HG03045 (cell line): ENCODE measurements at regions not wholly inside any gene's neighbourhood (a gene's known extent, or its start where the extent isn't known, plus 50 kb on each side); places are given as distances from the start of the nearest gene placed in this dataset.

Experiments used
- ATAC-seq: cut with Tn5 transposase; IDR thresholded peaks from one replicate; pipeline ENCODE4 v1.9.1; 2021; ENCODE audit warnings: mild to moderate bottlenecking, moderate library complexity; ENCODE audit not compliant: unreplicated experiment

- no peak for ATAC-seq
Measured at GRCh38 chr12:84807249-84807648, 105.3 kb downstream of the SLC6A15 start.

GRCh38 chr12:84805474-84805858, 107.1 kb downstream of the SLC6A15 start:
- ATAC-seq = no peak

GRCh38 chr12:84804691-84805473, 107.7 kb downstream of the SLC6A15 start:
- ATAC-seq = no peak

GRCh38 chr12:84803661-84804060, 108.9 kb downstream of the SLC6A15 start:
- ATAC-seq = no peak

GRCh38 chr12:84802161-84802560, 110.4 kb downstream of the SLC6A15 start:
- no peak for ATAC-seq

- ATAC-seq = no peak
Measured at GRCh38 chr12:84793558-84794367, 118.8 kb downstream of the SLC6A15 start.

- ATAC-seq = no peak
Measured at GRCh38 chr12:84791444-84791843, 121.2 kb downstream of the SLC6A15 start.

GRCh38 chr12:84789184-84789583, 123.4 kb downstream of the SLC6A15 start:
- no peak for ATAC-seq

- ATAC-seq = no peak
Measured at GRCh38 chr12:84787253-84787652, 125.3 kb downstream of the SLC6A15 start.

GRCh38 chr12:84786622-84787021, 126.0 kb downstream of the SLC6A15 start:
- ATAC-seq = no peak

- ATAC-seq = no peak
Measured at GRCh38 chr12:84785951-84786350, 126.6 kb downstream of the SLC6A15 start.

GRCh38 chr12:84785281-84785680, 127.3 kb downstream of the SLC6A15 start:
- ATAC-seq = no peak

- ATAC-seq = no peak
Measured at GRCh38 chr12:84779169-84779568, 133.4 kb downstream of the SLC6A15 start.

- ATAC-seq = no peak
Measured at GRCh38 chr12:84772281-84772680, 140.3 kb downstream of the SLC6A15 start.

GRCh38 chr12:84767079-84767478, 145.5 kb downstream of the SLC6A15 start:
- no peak for ATAC-seq

GRCh38 chr12:84766375-84766774, 146.2 kb downstream of the SLC6A15 start:
- ATAC-seq = no peak

GRCh38 chr12:84764001-84764400, 148.6 kb downstream of the SLC6A15 start:
- no peak for ATAC-seq

GRCh38 chr12:84763107-84763506, 149.5 kb downstream of the SLC6A15 start:
- ATAC-seq = no peak

GRCh38 chr12:84760091-84760865, 152.3 kb downstream of the SLC6A15 start:
- no peak for ATAC-seq

- no peak for ATAC-seq
Measured at GRCh38 chr12:84757978-84758377, 154.6 kb downstream of the SLC6A15 start.

GRCh38 chr12:84756961-84757360, 155.6 kb downstream of the SLC6A15 start:
- ATAC-seq = no peak
